Activated CD4-positive, CD25-positive, alpha-beta regulatory T cell treated with anti-CD3 and anti-CD28 coated beads, Interleukin-2, amount 50 U/mL, for 16 hours (primary cell): ENCODE measurements at regions not wholly inside any gene's neighbourhood (a gene's known extent, or its start where the extent isn't known, plus 50 kb on each side); places are given as distances from the start of the nearest gene placed in this dataset.
"Not testable (repeated sequence)": the region's sequence is repeated elsewhere in the genome, so short reads cannot be mapped to it uniquely, and the experiment has no call there.

Experiments
- DNase-seq: peaks from one replicate; pipeline ENCODE4 v3.0.0-alpha.2; 2020; ENCODE audit warnings: low read depth, low spot score

GRCh38 chr14:30363219-30363880, 195.6 kb upstream of the G2E3 start:
- not testable (repeated sequence) for DNase-seq

- no peak for DNase-seq
Observed at GRCh38 chr14:30369502-30370180, 189.3 kb upstream of the G2E3 start.

- no peak for DNase-seq
Observed at GRCh38 chr14:30373053-30373452, 185.9 kb upstream of the G2E3 start.

GRCh38 chr14:30373526-30373925, 185.4 kb upstream of the G2E3 start:
- DNase-seq = no peak

- peak; percentile 21 for DNase-seq
Observed at GRCh38 chr14:30375296-30375892, 183.6 kb upstream of the G2E3 start.

GRCh38 chr14:30381861-30382480, 177.0 kb upstream of the G2E3 start:
- DNase-seq = no peak

- no peak for DNase-seq
Observed at GRCh38 chr14:30385925-30386324, 173.0 kb upstream of the G2E3 start.

- DNase-seq = no peak
Observed at GRCh38 chr14:30387871-30388270, 171.1 kb upstream of the G2E3 start.

- DNase-seq = no peak
Observed at GRCh38 chr14:30389134-30389876, 169.7 kb upstream of the G2E3 start.

DNA sequence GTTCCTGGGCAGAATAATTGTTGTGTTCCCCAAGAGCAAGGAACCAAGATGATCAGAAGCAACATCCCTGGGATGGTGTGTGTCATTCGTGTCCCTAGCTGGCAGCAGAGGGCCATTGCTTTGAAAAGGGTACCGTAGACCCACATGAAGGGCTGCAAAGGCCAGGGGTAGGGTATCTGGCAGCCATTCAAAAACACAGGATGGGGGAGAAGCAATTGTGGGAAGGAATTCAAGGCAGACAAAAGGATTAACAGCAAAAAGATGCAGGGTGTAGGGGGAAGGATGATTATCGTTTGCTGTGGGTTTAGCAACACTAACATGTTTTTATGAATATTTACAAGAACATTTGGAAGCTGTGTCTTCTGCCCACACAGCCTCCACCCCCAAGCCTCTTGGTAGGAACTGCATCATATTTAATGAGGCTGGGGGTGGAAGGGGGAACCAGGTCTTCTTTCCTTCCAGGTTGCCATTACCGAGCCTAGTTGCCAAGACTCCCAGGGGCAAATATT, 169.0 kb upstream of the G2E3 start:
- no peak for DNase-seq

DNA sequence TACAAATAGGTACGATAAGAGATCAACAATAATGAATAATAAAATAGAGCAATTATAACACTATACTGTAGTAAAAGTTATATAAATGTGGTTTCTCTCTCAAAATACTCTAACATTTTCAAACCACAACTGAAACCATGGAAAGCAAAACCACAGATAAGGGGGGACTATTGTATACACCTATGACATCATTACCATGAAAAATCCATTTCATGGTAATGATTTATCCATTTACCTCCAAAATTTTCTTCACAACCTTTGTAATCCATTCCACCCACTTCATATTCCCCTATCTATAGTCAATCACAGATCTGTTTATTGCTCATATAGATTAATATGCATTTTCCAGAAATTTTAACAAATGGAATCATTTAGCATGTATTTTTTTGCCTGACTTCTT, 163.9 kb upstream of the G2E3 start:
- DNase-seq = no peak

DNA sequence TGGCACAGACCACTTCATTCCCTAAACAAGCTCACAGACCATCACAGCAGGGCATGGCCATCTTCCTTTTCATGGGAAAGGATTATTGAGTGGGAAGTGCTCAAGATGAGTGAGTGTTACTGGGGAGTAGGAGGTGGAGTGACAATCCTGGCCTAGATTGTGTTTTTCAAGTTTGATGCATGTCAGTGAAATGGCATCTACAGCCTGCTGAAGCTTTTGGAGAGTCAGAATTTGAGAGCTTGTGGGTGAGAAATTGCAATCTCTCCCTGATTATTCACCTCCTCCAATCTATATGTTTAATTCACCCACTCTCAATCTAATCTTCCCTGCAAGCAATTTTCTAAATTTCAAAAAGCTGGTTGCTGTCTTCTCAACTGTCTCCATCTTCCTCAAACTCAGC, 156.1 kb upstream of the G2E3 start:
- DNase-seq = no peak

GRCh38 chr14:30403791-30404190, 155.2 kb upstream of the G2E3 start:
- no peak for DNase-seq

DNA sequence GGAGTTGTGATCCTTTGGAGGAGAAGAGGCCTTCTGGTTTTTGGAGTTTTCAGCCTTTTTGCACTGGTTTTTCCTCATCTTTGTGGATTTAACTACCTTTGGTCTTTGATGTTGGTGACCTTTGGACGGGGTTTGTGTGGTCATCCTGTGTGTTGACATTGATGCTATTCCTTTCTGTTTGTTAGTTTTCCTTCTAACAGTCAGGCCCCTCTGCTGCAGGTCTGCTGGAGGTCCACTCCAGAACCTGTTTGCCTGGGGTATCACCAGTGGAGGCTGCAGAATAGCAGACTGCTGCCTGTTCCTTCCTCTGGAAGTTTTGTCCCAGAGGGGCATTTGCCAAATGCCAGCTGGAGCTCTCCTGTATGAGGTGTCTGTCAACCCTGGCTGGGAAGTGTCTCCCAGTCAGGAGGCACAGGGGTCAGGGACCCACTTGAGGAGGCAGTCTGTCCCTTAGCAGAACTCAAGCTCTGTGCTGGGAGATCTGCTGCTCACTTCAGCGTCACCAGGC, 149.4 kb upstream of the G2E3 start:
- not testable (repeated sequence) for DNase-seq

- no peak for DNase-seq
Observed at GRCh38 chr14:30410986-30411385, 148.0 kb upstream of the G2E3 start.

- DNase-seq = not testable (repeated sequence)
Observed at GRCh38 chr14:30413184-30413583, 145.8 kb upstream of the G2E3 start.

DNA sequence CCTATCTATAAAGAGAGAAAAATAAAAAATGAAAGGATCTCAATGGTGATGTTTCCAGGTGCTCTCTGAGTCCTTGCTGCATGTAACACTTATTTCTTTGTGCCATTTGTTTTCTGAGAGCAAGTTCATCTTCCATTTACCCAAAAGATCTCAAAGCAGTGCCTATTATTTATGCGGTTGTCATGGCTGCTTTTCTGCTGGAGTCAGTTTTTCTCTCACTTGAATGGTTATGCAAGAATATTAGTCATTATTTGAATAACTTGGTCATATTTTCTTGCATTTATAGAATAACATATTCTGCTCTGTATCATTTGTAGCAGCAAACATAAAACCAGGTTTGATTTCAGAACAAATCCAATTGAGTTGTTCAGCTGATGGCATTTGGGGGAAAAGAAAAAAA, 141.8 kb upstream of the G2E3 start:
- DNase-seq = no peak

- no peak for DNase-seq
Observed at GRCh38 chr14:30417999-30418398, 141.0 kb upstream of the G2E3 start.

DNA sequence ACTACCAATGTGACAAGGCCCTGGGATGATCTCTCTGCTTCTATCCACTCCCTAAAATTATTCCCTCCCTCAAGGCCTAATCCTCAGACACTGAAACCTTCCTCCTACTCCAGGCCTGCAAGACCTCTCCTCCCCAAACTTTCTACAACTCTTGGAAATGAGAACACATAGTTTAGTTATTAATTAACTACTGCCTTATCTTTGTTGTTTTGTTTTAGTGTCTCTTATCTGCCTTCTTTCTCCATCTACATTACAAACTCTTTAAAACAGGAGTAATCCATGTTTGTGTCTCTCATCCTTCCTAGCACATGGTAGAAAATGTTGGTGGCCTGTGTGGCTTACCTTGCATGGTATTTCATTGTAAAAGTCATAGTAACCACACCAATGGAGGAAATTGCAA, 139.9 kb upstream of the G2E3 start:
- DNase-seq = no peak

GRCh38 chr14:30420515-30420914, 138.4 kb upstream of the G2E3 start:
- no peak for DNase-seq

- no peak for DNase-seq
Observed at GRCh38 chr14:30426463-30426862, 132.5 kb upstream of the G2E3 start.

DNA sequence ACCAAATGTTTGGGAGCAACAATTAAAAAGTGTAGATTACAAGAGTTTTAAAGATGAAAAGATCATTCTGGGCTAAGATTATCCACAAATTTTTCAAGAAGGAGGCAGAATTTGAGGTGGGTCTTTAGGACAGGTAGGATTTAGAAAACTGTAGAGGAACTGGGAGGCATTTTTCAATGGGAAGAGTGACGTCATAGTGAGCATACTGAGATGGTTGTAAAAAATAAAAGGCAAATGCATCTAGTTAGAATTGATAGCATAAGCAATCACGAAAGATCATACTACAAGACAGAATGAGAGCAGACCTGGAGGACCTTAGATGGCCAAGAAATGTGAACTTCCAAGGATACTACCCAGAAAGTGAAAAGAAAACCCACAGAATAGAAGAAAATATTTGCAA, 131.6 kb upstream of the G2E3 start:
- DNase-seq = no peak
